ENCODE measurements at regions not wholly inside any gene's neighbourhood (a gene's known extent, or its start where the extent isn't known, plus 50 kb on each side); places are given as distances from the start of the nearest gene placed in this dataset.

GRCh38 chr15:36506733-36507356 lies 72.6 kb upstream of the CDIN1 start:
- WGBS (ENCODE audit: insufficient coverage, insufficient replicate concordance, low lambda C conversion rate, missing lambda C conversion rate): 36% methylated on average over 3 of the region's 3 CpGs
- H2AFZ ChIP-seq (ENCODE audit: control insufficient read depth, low read depth, low read length): no peak overlapping the region
- no peaks in the 10 kb centered on the region for H4K20me1 ChIP-seq (ENCODE audit: control insufficient read depth, insufficient read depth)
- no peak overlapping the region for H3K4me2 ChIP-seq (ENCODE audit: control insufficient read depth, insufficient read depth)
- ATAC-seq (no peak), FAIRE-seq (peak; percentile 57), DNase-seq (ENCODE audit: low read depth, low spot score) (no peak)
- no peaks in the 10 kb centered on the region for H3K79me2 ChIP-seq (ENCODE audit: control insufficient read depth, insufficient read depth, low read length)
- TF ChIP-seq ZBED1 (IDR thresholded peaks at IDR 0.05; ENCODE audit: borderline replicate concordance): no peak
- no peak for TF ChIP-seq WRNIP1 (IDR thresholded peaks at IDR 0.05; ENCODE audit: borderline replicate concordance, low read depth, low read length)
- TF ChIP-seq STAT1 (conservative IDR thresholded peaks at IDR 0.05): no peak
- TF ChIP-seq TBL1XR1 (IDR thresholded peaks at IDR 0.05; ENCODE audit: low read depth, low read length): no peak
- TF ChIP-seq FOXK2 (IDR thresholded peaks at IDR 0.05): no peak
- no peak for TF ChIP-seq EP300 (IDR thresholded peaks at IDR 0.05; ENCODE audit: borderline replicate concordance in 1 of 2, control insufficient read depth in 1 of 2, low read depth in 2 of 2, low read length in 2 of 2)
- TF ChIP-seq CREB1 (IDR thresholded peaks at IDR 0.05; ENCODE audit: low read depth): no peak
- no peak for TF ChIP-seq CHD1 (IDR thresholded peaks at IDR 0.05; ENCODE audit: low read depth, low read length)
- TF ChIP-seq CBFB (IDR thresholded peaks at IDR 0.05; ENCODE audit: low read depth): no peak
- H3K27me3 ChIP-seq (replicated peaks in 1 of 2; ENCODE audit: control insufficient read depth in 2 of 2, insufficient read depth in 2 of 2, low read length in 1 of 2): no peaks in the 10 kb centered on the region; a peak in 1 of 4 replicates
- ChIA-PET RAD21 (ENCODE audit: unreplicated experiment) (no interaction called here), CTCF (no interaction called here), POLR2A (no interaction called here), SMC1A (ENCODE audit: uncharacterized antibody, unreplicated experiment) (no interaction called here)
- BruUV-seq (replicated peaks): no TSS peak
- no peak overlapping the region for H3K4me3 ChIP-seq
- H3K9me3 ChIP-seq (replicated peaks; ENCODE audit: control insufficient read depth, insufficient read depth, low read length): no peaks in the 10 kb centered on the region
- no peaks in the 10 kb centered on the region for H3K36me3 ChIP-seq (ENCODE audit: control insufficient read depth in 2 of 2, insufficient read depth in 2 of 2, low read length in 1 of 2)
- in situ Hi-C loops (cut with MboI): loop anchor here (25.0 kb wide), 1 partner anchor 1380 kb away; no protein-coding TSS in a partner anchor
- H3K9ac ChIP-seq (ENCODE audit: control insufficient read depth, insufficient read depth, low read length): no peak overlapping the region
- no peaks in the 10 kb centered on the region for H3K4me1 ChIP-seq (ENCODE audit: control insufficient read depth, insufficient read depth, low read length)
- intact Hi-C loops (cut with micrococcal nuclease; ENCODE audit: unreplicated experiment): loop anchor here (10.0 kb wide), 1 partner anchor 992 kb away; no protein-coding TSS in a partner anchor
- H3K27ac ChIP-seq (ENCODE audit: control insufficient read depth, insufficient read depth): no peak overlapping the region

Data from GM12878 (cell line).